ENCODE measurements at regions not wholly inside any gene's neighbourhood (a gene's known extent, or its start where the extent isn't known, plus 50 kb on each side); places are given as distances from the start of the nearest gene placed in this dataset.

- Histone ChIP-seq H3K4ac (ENCODE audit: low read depth, low read length) (no peak overlapping the region), H4K91ac (ENCODE audit: insufficient read length, low read depth, low read length) (no peak overlapping the region), H2AK5ac (ENCODE audit: insufficient read length, low read length) (no peak overlapping the region), H2BK5ac (ENCODE audit: insufficient read length, low read length) (no peak overlapping the region), H3K9me3 (ENCODE audit: control insufficient read depth, low read depth, low read length) (no peaks in the 10 kb centered on the region), H3K79me2 (ENCODE audit: insufficient read depth, low read length) (no peaks in the 10 kb centered on the region), H2BK20ac (ENCODE audit: low read depth, low read length, poor library complexity, severe bottlenecking) (no peak overlapping the region), H3K56ac (ENCODE audit: insufficient read length, low read depth, low read length) (no peak overlapping the region), H3K4me1 (ENCODE audit: insufficient read depth, low read length) (no peaks in the 10 kb centered on the region), H3K14ac (ENCODE audit: insufficient read depth, low read length) (no peak overlapping the region), H3K79me1 (ENCODE audit: insufficient read depth, low read depth, low read length, poor library complexity, severe bottlenecking) (no peaks in the 10 kb centered on the region), H4K20me1 (ENCODE audit: control insufficient read depth, insufficient read depth, insufficient read length) (no peaks in the 10 kb centered on the region), H2BK15ac (ENCODE audit: low read depth, low read length) (no peak overlapping the region), H3K23me2 (ENCODE audit: insufficient read length, low read depth, low read length, poor library complexity, severe bottlenecking) (no peaks in the 10 kb centered on the region), H3K9ac (ENCODE audit: extremely low read depth, insufficient read length, low read length) (no peak overlapping the region), H3K27ac (ENCODE audit: insufficient read length, low read depth, low read length) (no peak overlapping the region), H4K5ac (ENCODE audit: insufficient read length, low read depth, low read length) (no peak overlapping the region), H2BK120ac (ENCODE audit: low read depth, low read length, poor library complexity, severe bottlenecking) (no peak overlapping the region), H3K27me3 (ENCODE audit: insufficient read depth, low read length) (no peaks in the 10 kb centered on the region), H3K23ac (ENCODE audit: insufficient read length, low read depth, low read length) (no peak overlapping the region), H3T11ph (ENCODE audit: low read length) (no peak overlapping the region), H4K8ac (replicated peaks; ENCODE audit: insufficient read length, low read depth, low read length) (no peak overlapping the region), H3K18ac (ENCODE audit: insufficient read length, low read depth, low read length) (no peak overlapping the region), H2AFZ (ENCODE audit: low read length) (no peak overlapping the region), H2BK12ac (ENCODE audit: insufficient read length, low read depth, low read length) (no peak overlapping the region), H3K4me2 (ENCODE audit: insufficient read depth, insufficient read length, low read length) (no peak overlapping the region)
- H3K27me3 Mint-ChIP-seq (ENCODE audit: low read depth): peaks cover 2% of the 10 kb centered on the region
- no peak overlapping the region for H3K27ac Mint-ChIP-seq
- peaks cover 5 to 6% of the 10 kb centered on the region in 2 experiments; a peak in 3 of 5 replicates for H3K9me3 Mint-ChIP-seq
- no peak overlapping the region for H3K4me3 Mint-ChIP-seq
- H3K36me3 Mint-ChIP-seq (ENCODE audit: insufficient read depth in 1 of 3, low read depth in 3 of 3): peaks cover 18 to 22% (median 19%) of the 10 kb centered on the region in 3 experiments; a peak in 6 of 7 replicates
- WGBS (ENCODE audit: extremely low coverage, insufficient read length, low lambda C conversion rate): no CpG with 5 or more reads among the region's 13 CpGs
- H3K4me1 Mint-ChIP-seq: peaks cover 31 to 43% of the 10 kb centered on the region in 2 experiments
- no peak for DNase-seq
- TF ChIP-seq CTCF (conservative IDR thresholded peaks at IDR 0.05): no peak
Measured at GRCh38 chr11:70889411-70889810, 363.0 kb downstream of the SHANK2 start.
